NCI-H128 (cell line): ENCODE measurements at regions not wholly inside any gene's neighbourhood (a gene's known extent, or its start where the extent isn't known, plus 50 kb on each side); places are given as distances from the start of the nearest gene placed in this dataset.
A peak's percentile ranks its signal among the peaks of the same experiment; 100 is the strongest.

Experiments used
- DNase-seq: peaks from one replicate; lab custom pipeline; 2025; ENCODE audit not compliant: unreplicated experiment; lab: John Stamatoyannopoulos, UW

DNA sequence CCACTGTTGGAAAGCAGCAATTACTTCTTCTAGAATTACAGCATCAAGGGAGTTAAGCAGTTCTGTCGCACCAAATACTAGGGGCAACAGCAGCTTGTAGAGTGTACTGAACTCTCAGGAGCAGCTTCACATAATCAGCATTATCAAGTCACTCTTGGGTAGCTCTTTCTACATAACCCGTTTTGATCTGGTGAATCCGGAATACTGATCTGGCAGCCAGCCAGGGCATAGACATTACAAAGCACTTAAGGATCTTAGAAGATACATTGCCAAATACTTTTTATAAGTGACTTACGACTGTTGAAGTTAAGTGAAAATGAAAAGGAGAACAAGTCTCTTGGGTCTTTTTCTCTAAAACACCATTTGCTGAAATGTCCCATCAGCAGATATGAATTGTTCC lies 73.2 kb upstream of the NETO1 start:
- DNase-seq, result peak; percentile 34

DNA sequence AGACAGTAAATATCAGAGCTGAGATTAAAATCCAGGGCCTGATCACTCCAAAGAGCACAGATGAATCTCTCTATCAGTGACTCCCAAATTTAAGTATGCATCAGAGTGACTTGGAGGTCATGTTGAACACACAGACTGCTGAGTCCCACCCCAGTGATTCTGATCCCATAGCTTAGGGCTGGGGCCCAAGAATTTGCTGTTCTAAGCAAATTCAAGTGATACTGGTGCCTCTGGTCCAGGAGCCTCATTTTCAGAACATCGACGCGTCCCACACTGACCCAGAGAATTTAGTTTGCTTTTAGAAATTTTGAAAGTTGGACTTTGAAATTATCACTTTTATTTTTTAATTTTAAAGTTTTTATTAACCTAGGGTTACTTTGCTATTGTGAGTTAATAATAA lies 72.7 kb upstream of the NETO1 start:
- no peak for DNase-seq

- no peak for DNase-seq
Observed at GRCh38 chr18:72935744-72936143, 68.0 kb upstream of the NETO1 start.

DNA sequence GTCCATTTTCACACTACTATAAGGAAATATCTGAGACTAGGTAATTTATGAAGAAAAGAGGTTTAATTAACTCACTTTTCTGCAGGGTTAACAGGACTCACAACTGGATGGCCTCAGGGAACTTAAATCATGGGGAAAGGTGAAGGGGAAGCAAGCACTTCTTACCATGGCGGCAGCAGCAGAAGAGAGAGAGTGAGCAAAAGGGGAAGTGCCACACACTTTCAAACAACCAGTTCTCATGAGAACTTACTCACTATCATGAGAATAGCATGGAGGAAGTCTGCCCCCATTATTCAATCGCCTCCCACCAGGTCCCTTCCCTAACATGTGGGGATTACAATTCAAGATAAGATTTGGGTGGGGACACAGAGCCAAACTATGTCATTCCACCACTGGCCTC lies 55.1 kb upstream of the NETO1 start:
- no peak for DNase-seq
